PC-3 (cell line): ENCODE measurements at regions not wholly inside any gene's neighbourhood (a gene's known extent, or its start where the extent isn't known, plus 50 kb on each side); places are given as distances from the start of the nearest gene placed in this dataset.

ENCODE experiments used
- ATAC-seq: fragments of 200-7000 bp; cut with Tn5 transposase; 2 replicates; pipeline ENCODE4 v1.9.1; 2020; ENCODE audit warnings: mild to moderate bottlenecking, moderate library complexity
- BruUV-seq: library from RNA; stranded (reverse); fragments of 400-500 nt; replicated peaks from 2 replicates; lab custom pipeline; 2021; lab: Mats Ljungman, UMichigan
- CTCF ChIA-PET: fragments of 300-600 bp; sonication (Branson Sonifier 250); formaldehyde crosslinking; loops from one replicate; lab custom pipeline; 2022; ENCODE audit warnings: antibody characterized with exemption; lab: Charles Lee
- POLR2A ChIA-PET: fragments of 300-600 bp; sonication (Branson Sonifier 250); formaldehyde crosslinking; loops from one replicate; lab custom pipeline; 2022; ENCODE audit warnings: antibody characterized with exemption; ENCODE audit not compliant: unreplicated experiment; lab: Charles Lee
- DNase-seq: peaks from one replicate; pipeline ENCODE4 v3.0.0-alpha.2; 2015
- H2AFZ ChIP-seq: fragments of 300-600 bp; sonication (generic); 2 replicates; pipeline ENCODE4 v1.6.0; 2016; ENCODE audit warnings: antibody characterized with exemption, low read length
- H3F3A ChIP-seq: fragments of 300-600 bp; sonication (generic); one replicate; pipeline ENCODE4 v1.6.0; 2017; ENCODE audit warnings: antibody characterized with exemption, low read length, control low read depth, mild to moderate bottlenecking; ENCODE audit not compliant: unreplicated experiment
- H3K27ac ChIP-seq: fragments of 300-600 bp; sonication (generic); 2 replicates; pipeline ENCODE4 v1.5.1; 2016; ENCODE audit warnings: mild to moderate bottlenecking, low read length
- H3K27me3 ChIP-seq: fragments of 300-600 bp; sonication (generic); 2 replicates; pipeline ENCODE4 v1.6.1; 2016; ENCODE audit warnings: low read length, mixed read lengths
- H3K36me3 ChIP-seq: fragments of 300-600 bp; sonication (generic); 2 replicates; pipeline ENCODE4 v1.6.1; 2016; ENCODE audit warnings: low read depth, mixed run types, low read length, mixed read lengths
- H3K4me1 ChIP-seq: fragments of 300-600 bp; sonication (generic); 2 replicates; pipeline ENCODE4 v1.5.1; 2016; ENCODE audit warnings: low read length; ENCODE audit not compliant: insufficient read depth
- H3K4me2 ChIP-seq: fragments of 300-600 bp; sonication (generic); 2 replicates; pipeline ENCODE4 v1.6.0; 2016; ENCODE audit warnings: low read length
- H3K4me3 ChIP-seq: fragments of 300-600 bp; sonication (generic); 2 replicates; pipeline ENCODE4 v1.5.1; 2016; ENCODE audit warnings: mild to moderate bottlenecking, low read length, mixed read lengths
- H3K79me2 ChIP-seq: fragments of 300-600 bp; sonication (generic); 2 replicates; pipeline ENCODE4 v1.6.1; 2017; ENCODE audit warnings: low read length, mixed read lengths
- H3K9ac ChIP-seq: fragments of 300-600 bp; sonication (generic); 2 replicates; pipeline ENCODE4 v1.6.0; 2016; ENCODE audit warnings: mild to moderate bottlenecking, low read length
- H3K9me2 ChIP-seq: fragments of 300-600 bp; sonication (generic); replicated peaks from 2 replicates; pipeline ENCODE4 v1.6.1; 2016; ENCODE audit warnings: mixed run types, low read length, mixed read lengths
- H3K9me3 ChIP-seq: fragments of 300-600 bp; sonication (generic); 2 replicates; pipeline ENCODE4 v1.6.1; 2016; ENCODE audit warnings: low read length, mixed read lengths
- H4K20me1 ChIP-seq: fragments of 300-600 bp; sonication (generic); 2 replicates; pipeline ENCODE4 v1.6.1; 2016; ENCODE audit warnings: low read length, mixed read lengths
- CTCF ChIP-seq: fragments of 300-600 bp; sonication (generic); conservative IDR thresholded peaks from 2 replicates; pipeline ENCODE4 v1.5.1; 2017; ENCODE audit warnings: antibody characterized with exemption, low read depth, mild to moderate bottlenecking, low read length
- EZH2 ChIP-seq: fragments of 300-600 bp; sonication (generic); IDR thresholded peaks from one replicate; pipeline ENCODE4 v1.6.1; 2017; ENCODE audit warnings: antibody characterized with exemption, mild to moderate bottlenecking, low read length; ENCODE audit not compliant: unreplicated experiment
- EZH2phosphoT487 ChIP-seq: fragments of 300-600 bp; sonication (generic); IDR thresholded peaks from 2 replicates; pipeline ENCODE4 v1.6.1; 2018; ENCODE audit warnings: mild to moderate bottlenecking, antibody characterized with exemption, low read length, borderline replicate concordance
- intact Hi-C: fragments of 100-400 bp; cut with micrococcal nuclease; formaldehyde crosslinking; loops from 2 replicates; pipeline ENCODE4 v1.9.0; 2023

DNA sequence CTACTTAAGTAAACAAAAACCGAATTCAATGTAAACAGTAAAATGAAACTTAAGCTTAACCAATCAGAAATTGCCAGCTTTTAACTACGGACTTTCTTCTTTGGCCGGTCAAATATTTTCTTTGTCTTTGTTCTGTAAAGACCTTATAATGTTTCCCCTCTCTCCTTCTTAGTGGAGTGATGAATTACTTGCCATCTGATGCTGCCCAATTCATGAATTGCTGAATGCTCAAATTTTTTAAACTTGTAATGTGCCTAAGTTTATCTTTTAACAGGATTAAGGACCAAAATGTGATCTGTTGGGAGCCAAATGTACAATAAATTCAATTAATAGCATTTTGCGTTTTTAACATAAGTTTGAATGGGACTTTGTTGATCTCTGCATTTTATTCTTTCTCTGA, 345.8 kb upstream of the CBLB start:
- POLR2A ChIA-PET: no interaction called here

DNA sequence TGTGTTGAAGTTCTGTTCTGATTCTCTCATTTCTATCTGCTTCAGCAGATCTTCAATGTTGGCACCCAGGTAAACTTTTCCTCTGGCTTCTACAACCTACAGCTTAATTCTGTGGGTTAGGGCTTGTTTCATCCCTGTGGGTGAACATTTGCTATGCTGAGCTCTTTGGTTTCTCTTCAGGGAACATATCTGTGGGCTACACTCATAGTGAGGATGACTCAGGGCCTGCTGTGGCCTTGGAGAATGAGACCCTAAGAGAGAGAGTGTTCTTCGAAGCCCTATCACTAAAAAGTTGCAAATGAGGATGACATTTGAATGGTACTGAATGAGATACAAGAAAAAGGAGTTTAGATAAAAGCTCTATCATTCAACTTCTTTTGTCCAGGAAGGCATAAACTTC, 346.2 kb upstream of the CBLB start:
- Histone ChIP-seq H3K9ac (no peak overlapping the region), H3K4me2 (no peak overlapping the region), H3K27ac (no peak overlapping the region), H3K9me2 (no peaks in the 10 kb centered on the region), H3K4me3 (no peak overlapping the region), H3K27me3 (no peaks in the 10 kb centered on the region), H3K79me2 (no peaks in the 10 kb centered on the region), H3F3A (peaks cover 8% of the 10 kb centered on the region), H3K36me3 (no peaks in the 10 kb centered on the region), H3K9me3 (no peaks in the 10 kb centered on the region), H3K4me1 (peaks cover 11% of the 10 kb centered on the region), H4K20me1 (no peaks in the 10 kb centered on the region), H2AFZ (no peak overlapping the region)
- no peak for ATAC-seq
- ChIA-PET POLR2A (no interaction called here), CTCF (no interaction called here)
- no peak for DNase-seq
- intact Hi-C loops: loop anchor here (10.0 kb wide), 1 partner anchor 230 kb away; no protein-coding TSS in a partner anchor
- no peak for TF ChIP-seq CTCF
- no peak for TF ChIP-seq EZH2
- TF ChIP-seq EZH2phosphoT487: no peak
- BruUV-seq: no TSS peak

More for the DNA sequence above, 345.8 kb upstream of the CBLB start:
- Histone ChIP-seq H3K36me3 (no peaks in the 10 kb centered on the region), H2AFZ (no peak overlapping the region), H3K4me3 (no peak overlapping the region), H4K20me1 (no peaks in the 10 kb centered on the region), H3K9ac (no peak overlapping the region), H3F3A (peaks cover 8% of the 10 kb centered on the region), H3K4me2 (no peak overlapping the region), H3K4me1 (peaks cover 11% of the 10 kb centered on the region), H3K9me2 (no peaks in the 10 kb centered on the region), H3K27ac (no peak overlapping the region), H3K27me3 (no peaks in the 10 kb centered on the region), H3K79me2 (no peaks in the 10 kb centered on the region), H3K9me3 (no peaks in the 10 kb centered on the region)
- ATAC-seq: no peak
- intact Hi-C loops: loop anchor here (10.0 kb wide), 1 partner anchor 230 kb away; no protein-coding TSS in a partner anchor
- DNase-seq: no peak
- BruUV-seq: no TSS peak
- CTCF ChIA-PET: no interaction called here
- TF ChIP-seq EZH2phosphoT487: no peak
- TF ChIP-seq EZH2: no peak
- TF ChIP-seq CTCF: no peak

DNA sequence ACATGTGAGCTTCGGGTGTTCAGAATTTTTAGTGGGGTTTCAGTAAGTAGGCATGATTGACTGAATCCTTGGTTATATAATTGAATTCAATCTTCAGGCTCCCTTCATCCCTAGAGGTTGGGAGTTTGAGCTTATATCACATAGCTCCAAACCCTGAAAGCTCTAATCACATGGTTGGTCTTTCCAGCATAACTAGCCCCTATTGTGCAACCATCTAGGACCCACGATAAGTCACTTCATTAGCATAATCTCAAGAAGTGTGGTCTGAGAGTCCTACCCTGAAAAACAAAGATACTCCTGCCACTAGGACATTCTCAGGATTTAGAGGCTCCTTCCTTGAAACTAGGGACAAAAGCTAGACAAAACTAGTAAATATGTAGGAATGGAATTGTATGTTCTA, 348.9 kb upstream of the CBLB start:
- POLR2A ChIA-PET: no interaction called here

More for the DNA sequence above, 348.9 kb upstream of the CBLB start:
- intact Hi-C loops: loop anchor here (10.0 kb wide), 1 partner anchor 227 kb away; no protein-coding TSS in a partner anchor
- CTCF ChIA-PET: no interaction called here
- DNase-seq: no peak
- Histone ChIP-seq H3K27me3 (no peaks in the 10 kb centered on the region), H2AFZ (no peak overlapping the region), H3K4me3 (no peak overlapping the region), H3K4me1 (peaks cover 6% of the 10 kb centered on the region), H3K9ac (no peak overlapping the region), H3F3A (peaks cover 4% of the 10 kb centered on the region), H3K79me2 (no peaks in the 10 kb centered on the region), H3K27ac (no peak overlapping the region), H4K20me1 (no peaks in the 10 kb centered on the region), H3K9me3 (no peaks in the 10 kb centered on the region), H3K9me2 (no peaks in the 10 kb centered on the region), H3K4me2 (no peak overlapping the region), H3K36me3 (no peaks in the 10 kb centered on the region)
- ATAC-seq: no peak
- no peak for TF ChIP-seq CTCF
- TF ChIP-seq EZH2: no peak
- no peak for TF ChIP-seq EZH2phosphoT487
- BruUV-seq: no TSS peak
